HG02678 (cell line): ENCODE measurements at regions not wholly inside any gene's neighbourhood (a gene's known extent, or its start where the extent isn't known, plus 50 kb on each side); places are given as distances from the start of the nearest gene placed in this dataset.
"Not testable (repeated sequence)": the region's sequence is repeated elsewhere in the genome, so short reads cannot be mapped to it uniquely, and the experiment has no call there.

Experiments used
- ATAC-seq: cut with Tn5 transposase; IDR thresholded peaks from one replicate; pipeline ENCODE4 v1.9.1; 2021; ENCODE audit warnings: mild to moderate bottlenecking, moderate library complexity; ENCODE audit not compliant: unreplicated experiment

GRCh38 chr10:32143302-32143847 lies 87.2 kb upstream of the KIF5B start:
- ATAC-seq, result no peak

GRCh38 chr10:32142646-32143045 lies 86.4 kb upstream of the KIF5B start:
- ATAC-seq, result no peak

- no peak for ATAC-seq
Measured at GRCh38 chr10:32141018-32141807, 85.0 kb upstream of the KIF5B start.

- ATAC-seq, result no peak
Measured at GRCh38 chr10:32140403-32140802, 84.2 kb upstream of the KIF5B start.

- no peak for ATAC-seq
Measured at GRCh38 chr10:32139223-32140073, 83.2 kb upstream of the KIF5B start.

GRCh38 chr10:32136927-32137326 lies 80.7 kb upstream of the KIF5B start:
- not testable (repeated sequence) for ATAC-seq

GRCh38 chr10:32135796-32136195 lies 79.6 kb upstream of the KIF5B start:
- ATAC-seq, result not testable (repeated sequence)

- ATAC-seq, result no peak
Measured at GRCh38 chr10:32132357-32132946, 76.2 kb upstream of the KIF5B start.

GRCh38 chr10:32131388-32131787 lies 75.2 kb upstream of the KIF5B start:
- ATAC-seq, result no peak

GRCh38 chr10:32130788-32131187 lies 74.6 kb upstream of the KIF5B start:
- ATAC-seq, result no peak

GRCh38 chr10:32125023-32125422 lies 68.8 kb upstream of the KIF5B start:
- no peak for ATAC-seq

- ATAC-seq, result no peak
Measured at GRCh38 chr10:32123021-32123420, 66.8 kb upstream of the KIF5B start.

GRCh38 chr10:32121648-32122047 lies 65.4 kb upstream of the KIF5B start:
- no peak for ATAC-seq

GRCh38 chr10:32120147-32120546 lies 63.9 kb upstream of the KIF5B start:
- no peak for ATAC-seq

- no peak for ATAC-seq
Measured at GRCh38 chr10:32114508-32114907, 58.3 kb upstream of the KIF5B start.

GRCh38 chr10:32112055-32112454 lies 55.8 kb upstream of the KIF5B start:
- no peak for ATAC-seq

- no peak for ATAC-seq
Measured at GRCh38 chr10:32111585-32111984, 55.4 kb upstream of the KIF5B start.

GRCh38 chr10:32110790-32111189 lies 54.6 kb upstream of the KIF5B start:
- ATAC-seq, result no peak

GRCh38 chr10:32109603-32110002 lies 53.4 kb upstream of the KIF5B start:
- ATAC-seq, result no peak
